Astrocyte (in vitro differentiated cells and primary cell): ENCODE measurements at regions not wholly inside any gene's neighbourhood (a gene's known extent, or its start where the extent isn't known, plus 50 kb on each side); places are given as distances from the start of the nearest gene placed in this dataset.

ENCODE experiments used
- DNase-seq: peaks from one replicate; pipeline ENCODE4 v3.0.0-alpha.2; 2010; ENCODE audit warnings: low read depth
- FAIRE-seq: peaks from 2 replicates; lab custom pipeline; 2011; peaks lifted over from hg19 to GRCh38; lab: Jason Lieb, UNC
- H2AFZ ChIP-seq: 2 replicates; pipeline ENCODE4 v1.6.0; 2012; ENCODE audit warnings: low read depth, low read length, inconsistent platforms
- H3K27ac ChIP-seq: 2 replicates; pipeline ENCODE4 v1.5.1; 2011; ENCODE audit warnings: low read depth, low read length, inconsistent platforms
- H3K27me3 ChIP-seq: 2 replicates; pipeline ENCODE4 v1.6.0; 2011; ENCODE audit warnings: low read length, inconsistent platforms; ENCODE audit not compliant: insufficient read depth
- H3K36me3 ChIP-seq: 2 replicates; pipeline ENCODE4 v1.5.1; 2011; ENCODE audit warnings: low read length, inconsistent platforms; ENCODE audit not compliant: insufficient read depth
- H3K4me1 ChIP-seq: 2 replicates; pipeline ENCODE4 v1.5.1; 2011; ENCODE audit warnings: low read length, inconsistent platforms; ENCODE audit not compliant: insufficient read depth
- H3K4me2 ChIP-seq: 2 replicates; pipeline ENCODE4 v1.6.0; 2012; ENCODE audit warnings: low read length, inconsistent platforms
- H3K4me3 ChIP-seq: 2 replicates; pipeline ENCODE4 v1.5.1; 2011; ENCODE audit warnings: low read depth, mild to moderate bottlenecking, low read length, inconsistent platforms; ENCODE audit not compliant: insufficient read depth
- H3K79me2 ChIP-seq: 2 replicates; pipeline ENCODE4 v1.6.0; 2012; ENCODE audit warnings: mild to moderate bottlenecking, low read length, inconsistent platforms; ENCODE audit not compliant: insufficient read depth
- H3K9ac ChIP-seq: 2 replicates; pipeline ENCODE4 v1.6.0; 2012; ENCODE audit warnings: mild to moderate bottlenecking, low read length, inconsistent platforms
- H3K9me3 ChIP-seq: 2 replicates; pipeline ENCODE4 v1.5.1; 2012; ENCODE audit warnings: low read depth, mild to moderate bottlenecking, low read length, inconsistent platforms; ENCODE audit not compliant: insufficient read depth
- H4K20me1 ChIP-seq: 2 replicates; pipeline ENCODE4 v1.6.0; 2012; ENCODE audit warnings: low read length, inconsistent platforms; ENCODE audit not compliant: insufficient read depth
- H3K27ac Mint-ChIP-seq: one replicate; pipeline ENCODE4 v1.8.0; 2021; ENCODE audit warnings: mild to moderate bottlenecking, mixed read lengths; ENCODE audit not compliant: unreplicated experiment
- H3K27me3 Mint-ChIP-seq: one replicate; pipeline ENCODE4 v1.8.0; 2021; ENCODE audit warnings: low read depth, mixed read lengths; ENCODE audit not compliant: unreplicated experiment
- H3K36me3 Mint-ChIP-seq: one replicate; pipeline ENCODE4 v1.8.0; 2021; ENCODE audit warnings: low read depth, mixed read lengths; ENCODE audit not compliant: unreplicated experiment
- H3K4me1 Mint-ChIP-seq: one replicate; pipeline ENCODE4 v1.8.0; 2021; ENCODE audit warnings: low read depth, mixed read lengths; ENCODE audit not compliant: unreplicated experiment
- H3K4me3 Mint-ChIP-seq: one replicate; pipeline ENCODE4 v1.8.0; 2021; ENCODE audit warnings: mild to moderate bottlenecking, moderate library complexity, mixed read lengths; ENCODE audit not compliant: unreplicated experiment
- H3K9me3 Mint-ChIP-seq: one replicate; pipeline ENCODE4 v1.8.0; 2021; ENCODE audit warnings: mild to moderate bottlenecking, mixed read lengths; ENCODE audit not compliant: unreplicated experiment
- CTCF ChIP-seq: IDR thresholded peaks from 2 replicates; pipeline ENCODE4 v1.5.1; 2011; ENCODE audit warnings: low read depth, mild to moderate bottlenecking, inconsistent platforms, low read length, moderate library complexity; ENCODE audit not compliant: insufficient read depth
- EZH2 ChIP-seq: IDR thresholded peaks from 2 replicates; pipeline ENCODE4 v1.6.1; 2012; ENCODE audit warnings: mild to moderate bottlenecking, low read length, inconsistent platforms; ENCODE audit not compliant: insufficient read depth

GRCh38 chr5:124397317-124397716, 349.1 kb downstream of the ZNF608 start:
- Histone ChIP-seq H3K27ac (no peak overlapping the region), H4K20me1 (no peaks in the 10 kb centered on the region), H3K36me3 (no peaks in the 10 kb centered on the region), H3K9me3 (no peaks in the 10 kb centered on the region), H3K4me2 (no peak overlapping the region), H3K9ac (no peak overlapping the region), H3K4me1 (peaks cover 3% of the 10 kb centered on the region), H3K79me2 (no peaks in the 10 kb centered on the region), H3K4me3 (no peak overlapping the region), H2AFZ (no peak overlapping the region), H3K27me3 (peaks cover 4% of the 10 kb centered on the region)
- H3K27me3 Mint-ChIP-seq, result peaks cover 3% of the 10 kb centered on the region
- H3K36me3 Mint-ChIP-seq, result no peaks in the 10 kb centered on the region
- no peak overlapping the region for H3K4me3 Mint-ChIP-seq
- no peak overlapping the region for H3K27ac Mint-ChIP-seq
- peaks cover 13% of the 10 kb centered on the region for H3K4me1 Mint-ChIP-seq
- TF ChIP-seq EZH2, result no peak
- no peak for TF ChIP-seq CTCF
- peaks cover 2% of the 10 kb centered on the region for H3K9me3 Mint-ChIP-seq
- DNase-seq (no peak), FAIRE-seq (no peak)

GRCh38 chr5:124395926-124396325, 350.5 kb downstream of the ZNF608 start:
- no peak overlapping the region for H3K9ac ChIP-seq
- no peak overlapping the region for H3K27ac Mint-ChIP-seq
- H4K20me1 ChIP-seq, result no peaks in the 10 kb centered on the region
- peaks cover 4% of the 10 kb centered on the region for H3K27me3 ChIP-seq
- H3K9me3 Mint-ChIP-seq, result peaks cover 3% of the 10 kb centered on the region
- H3K36me3 ChIP-seq, result no peaks in the 10 kb centered on the region
- FAIRE-seq, result no peak
- H3K4me3 ChIP-seq, result no peak overlapping the region
- H2AFZ ChIP-seq, result no peak overlapping the region
- H3K27ac ChIP-seq, result no peak overlapping the region
- no peaks in the 10 kb centered on the region for H3K36me3 Mint-ChIP-seq
- DNase-seq, result no peak
- no peak overlapping the region for H3K4me3 Mint-ChIP-seq
- peaks cover 4% of the 10 kb centered on the region for H3K4me1 Mint-ChIP-seq
- H3K4me2 ChIP-seq, result no peak overlapping the region
- H3K9me3 ChIP-seq, result no peaks in the 10 kb centered on the region
- TF ChIP-seq EZH2, result no peak
- TF ChIP-seq CTCF, result no peak
- H3K4me1 ChIP-seq, result peaks cover 3% of the 10 kb centered on the region
- no peaks in the 10 kb centered on the region for H3K79me2 ChIP-seq
- H3K27me3 Mint-ChIP-seq, result peaks cover 3% of the 10 kb centered on the region

GRCh38 chr5:124395287-124395686, 351.2 kb downstream of the ZNF608 start:
- Histone ChIP-seq H3K79me2 (no peaks in the 10 kb centered on the region), H3K9ac (no peak overlapping the region), H3K36me3 (no peaks in the 10 kb centered on the region), H3K27me3 (peaks cover 4% of the 10 kb centered on the region), H3K4me1 (peaks cover 3% of the 10 kb centered on the region), H3K4me2 (peak overlapping the region; percentile 10), H2AFZ (no peak overlapping the region), H4K20me1 (no peaks in the 10 kb centered on the region), H3K27ac (no peak overlapping the region), H3K4me3 (no peak overlapping the region), H3K9me3 (no peaks in the 10 kb centered on the region)
- TF ChIP-seq EZH2, result no peak
- no peak for TF ChIP-seq CTCF
- no peaks in the 10 kb centered on the region for H3K36me3 Mint-ChIP-seq
- DNase-seq (peak; percentile 41), FAIRE-seq (no peak)
- peaks cover 4% of the 10 kb centered on the region for H3K4me1 Mint-ChIP-seq
- H3K27me3 Mint-ChIP-seq, result peaks cover 3% of the 10 kb centered on the region
- H3K4me3 Mint-ChIP-seq, result no peak overlapping the region
- H3K27ac Mint-ChIP-seq, result no peak overlapping the region
- H3K9me3 Mint-ChIP-seq, result peaks cover 8% of the 10 kb centered on the region
